Stimulated activated CD8-positive, alpha-beta memory T cell treated with anti-CD3 and anti-CD28 coated beads, Interleukin-7, amount 100 ng/mL, for 4 hours (primary cell): ENCODE measurements at regions not wholly inside any gene's neighbourhood (a gene's known extent, or its start where the extent isn't known, plus 50 kb on each side); places are given as distances from the start of the nearest gene placed in this dataset.
"Not testable (repeated sequence)": the region's sequence is repeated elsewhere in the genome, so short reads cannot be mapped to it uniquely, and the experiment has no call there.

Experiments used
- DNase-seq, 2 donors: peaks; one replicate each; pipeline ENCODE4 v3.0.0-alpha.2; 2020; ENCODE audit warnings: low read depth in 2 of 2

DNA sequence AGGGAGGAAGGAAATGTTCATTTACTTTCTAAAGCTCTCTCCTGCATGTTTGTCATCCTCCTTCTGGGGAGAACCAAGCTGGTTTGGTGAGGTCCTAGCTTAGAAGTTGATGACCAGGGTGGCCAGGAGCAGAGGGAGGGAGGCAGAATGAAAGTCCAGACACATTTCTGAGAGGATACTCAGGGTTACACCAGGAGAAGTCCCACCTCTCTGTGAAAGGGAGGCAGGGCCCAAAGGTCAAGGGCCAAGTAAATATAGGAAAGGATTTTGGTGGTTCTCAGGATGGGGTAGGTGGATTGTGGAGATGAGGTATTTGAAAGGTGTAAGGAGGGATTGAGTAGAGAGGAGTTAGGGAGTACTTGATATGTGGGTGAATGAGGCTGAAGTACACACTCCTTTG is 58.0 kb upstream of the FBXO11 start:
- DNase-seq, result no peak

- no peak for DNase-seq
Measured at GRCh38 chr2:47964722-47965434, 58.6 kb upstream of the FBXO11 start.

- DNase-seq, result not testable (repeated sequence)
Measured at GRCh38 chr2:47976728-47977127, 70.4 kb upstream of the FBXO11 start.

- no peak for DNase-seq
Measured at GRCh38 chr2:47984041-47984440, 77.7 kb upstream of the FBXO11 start.

DNA sequence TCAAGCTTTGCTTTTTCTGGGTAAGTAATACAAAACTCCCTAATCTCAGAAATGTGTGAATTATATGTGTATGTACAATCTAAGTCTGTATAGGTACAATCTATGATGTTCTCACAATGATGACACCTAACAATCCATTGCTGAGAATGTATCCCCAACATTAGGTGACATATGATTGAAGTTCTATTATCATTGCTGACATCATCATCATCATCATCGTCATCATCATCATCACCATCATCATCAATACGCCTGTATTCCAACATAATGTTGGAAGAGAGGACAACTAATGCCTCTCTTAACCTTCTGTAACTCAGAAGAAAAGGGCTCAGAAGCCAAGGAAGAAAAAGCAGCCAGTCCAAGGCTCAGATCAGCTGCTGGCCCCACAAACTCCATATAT is 84.2 kb upstream of the FBXO11 start:
- no peak for DNase-seq

- no peak for DNase-seq
Measured at GRCh38 chr2:47992671-47993070, 86.4 kb upstream of the FBXO11 start.

- no peak for DNase-seq
Measured at GRCh38 chr2:47996808-47997207, 90.5 kb upstream of the FBXO11 start.

GRCh38 chr2:47999512-47999911 is 93.2 kb upstream of the FBXO11 start:
- DNase-seq, result no peak

DNA sequence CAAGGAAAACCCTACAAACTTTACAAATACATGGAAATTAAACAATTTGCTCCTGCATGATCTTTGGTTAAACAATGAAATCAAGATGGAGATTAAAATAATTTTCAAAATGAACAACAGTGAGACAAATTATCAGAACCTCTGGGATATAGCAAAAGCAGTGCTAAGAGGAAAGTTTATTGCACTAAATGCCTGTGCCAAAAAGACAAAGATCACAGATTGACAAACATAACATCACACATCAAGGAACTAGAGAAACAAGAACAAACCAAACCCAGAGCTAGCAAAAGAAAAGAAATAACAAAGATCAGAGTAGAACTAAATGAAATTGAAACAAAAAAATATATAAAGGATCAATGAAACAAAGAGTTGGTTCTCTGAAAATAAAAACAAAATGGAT is 95.2 kb upstream of the FBXO11 start:
- DNase-seq, result no peak

DNA sequence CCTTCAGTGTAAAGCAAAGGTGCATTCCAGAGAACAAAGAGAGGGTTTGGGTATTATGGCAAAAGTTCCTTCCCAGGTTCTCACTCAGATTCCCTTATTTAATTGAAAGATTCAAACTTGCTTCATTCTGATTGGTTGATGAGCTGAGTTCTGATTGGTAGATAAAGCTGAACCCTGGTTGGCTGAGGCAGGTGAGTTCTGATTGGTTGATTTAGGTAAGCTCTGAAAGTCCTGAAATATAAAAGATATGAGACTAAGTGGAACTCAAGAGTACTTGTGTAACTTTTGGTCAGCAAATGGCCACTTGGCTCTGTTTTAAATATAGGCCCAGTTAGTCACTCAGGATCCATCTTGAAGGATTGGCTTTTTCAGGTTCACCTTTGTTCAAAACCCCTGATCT is 99.8 kb upstream of the FBXO11 start:
- no peak for DNase-seq

DNA sequence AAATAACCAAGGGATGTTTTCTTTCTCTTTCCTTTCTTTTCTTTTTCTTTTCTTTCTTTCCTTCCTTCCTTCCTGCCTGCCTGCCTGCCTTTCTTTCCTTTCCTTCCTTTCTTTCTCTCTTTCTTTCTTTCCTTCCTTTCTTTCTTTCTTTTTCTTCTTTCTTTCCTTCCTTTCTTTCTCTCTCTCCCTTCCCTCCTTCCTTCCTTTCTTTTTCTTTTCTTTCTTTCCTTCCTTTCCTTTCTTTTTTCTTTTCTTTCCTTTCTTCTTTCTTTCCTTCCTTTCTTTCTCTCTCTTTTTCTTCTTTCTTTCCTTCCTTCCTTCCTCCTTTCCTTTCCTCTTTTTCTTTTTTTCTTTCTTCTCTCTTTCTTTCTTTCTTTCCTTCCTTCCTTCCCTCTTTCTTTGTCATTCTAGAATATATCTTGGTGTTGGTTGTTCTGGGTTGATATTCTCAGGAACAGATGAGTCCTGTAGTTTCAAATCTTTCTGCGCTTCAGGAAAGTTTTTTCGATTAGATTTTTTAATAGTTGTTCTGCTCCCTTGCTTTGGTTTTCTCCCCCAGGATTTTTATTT is 101.5 kb upstream of the FBXO11 start:
- no peak for DNase-seq

- no peak for DNase-seq
Measured at GRCh38 chr2:48009256-48009655, 103.0 kb upstream of the FBXO11 start.

DNA sequence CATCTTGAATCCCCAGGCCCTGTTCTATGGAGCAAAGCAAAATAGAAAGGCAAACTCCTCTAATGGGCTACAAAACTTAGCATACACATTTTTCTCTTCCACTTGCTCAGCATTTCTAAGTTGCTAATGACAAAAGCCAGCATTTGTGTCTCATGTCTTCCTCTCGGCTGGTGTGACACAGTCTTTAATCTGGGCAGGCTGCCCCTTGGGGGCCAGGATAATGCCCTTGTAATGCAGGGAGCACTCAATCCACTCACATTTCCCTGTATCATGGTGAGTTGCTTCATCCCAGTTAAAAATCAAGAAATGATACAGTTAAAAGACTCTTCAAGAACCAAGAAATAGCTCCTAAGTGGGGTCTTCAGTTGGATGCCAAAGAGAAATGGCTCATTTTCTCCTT is 109.1 kb upstream of the FBXO11 start:
- no peak for DNase-seq

- DNase-seq, result no peak
Measured at GRCh38 chr2:48016225-48017019, 110.1 kb upstream of the FBXO11 start.

- DNase-seq, result no peak
Measured at GRCh38 chr2:48017136-48017535, 110.8 kb upstream of the FBXO11 start.

DNA sequence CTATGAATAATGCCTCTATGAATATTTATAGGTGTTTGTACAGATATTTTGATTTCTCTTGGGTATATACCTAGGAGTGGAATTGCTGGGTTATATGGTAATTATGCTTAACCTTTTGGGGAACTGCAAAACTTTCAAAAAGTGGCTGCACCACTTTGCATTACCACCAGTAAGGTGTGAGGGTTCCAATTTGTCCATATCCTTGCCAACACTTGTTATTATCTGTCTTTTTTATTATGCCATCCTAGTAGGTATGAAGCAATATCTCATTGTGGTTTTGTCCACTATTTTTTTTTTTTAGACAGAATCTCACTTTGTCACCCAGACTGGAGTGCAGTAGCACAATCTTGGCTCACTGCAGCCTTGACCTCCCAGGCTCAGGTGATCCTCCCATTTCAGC is 112.2 kb upstream of the FBXO11 start:
- no peak for DNase-seq

- no peak for DNase-seq
Measured at GRCh38 chr2:48026865-48027264, 120.6 kb upstream of the FBXO11 start.

DNA sequence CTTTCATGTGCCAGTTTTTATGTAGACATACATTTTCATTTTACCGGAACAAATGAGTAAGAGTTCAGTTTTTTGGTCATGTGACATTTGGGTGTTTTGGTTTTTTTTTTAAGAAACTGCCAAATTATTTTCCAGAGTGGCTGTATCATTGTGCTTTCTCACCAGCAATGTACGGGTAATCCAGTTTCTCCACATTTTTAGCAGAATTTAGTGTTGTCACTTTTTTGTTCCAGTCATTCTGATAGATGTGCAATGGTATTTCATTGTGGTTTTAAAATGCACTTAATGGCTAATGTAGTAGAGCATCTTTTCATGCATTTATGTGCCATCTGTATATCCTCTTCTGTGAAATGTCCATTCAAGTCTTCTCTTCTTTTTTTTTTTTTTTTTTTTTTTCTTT is 126.5 kb upstream of the FBXO11 start:
- DNase-seq, result no peak

- DNase-seq, result no peak
Measured at GRCh38 chr2:48034295-48034694, 128.0 kb upstream of the FBXO11 start.

- DNase-seq, result no peak
Measured at GRCh38 chr2:48036312-48036711, 130.0 kb upstream of the FBXO11 start.

DNA sequence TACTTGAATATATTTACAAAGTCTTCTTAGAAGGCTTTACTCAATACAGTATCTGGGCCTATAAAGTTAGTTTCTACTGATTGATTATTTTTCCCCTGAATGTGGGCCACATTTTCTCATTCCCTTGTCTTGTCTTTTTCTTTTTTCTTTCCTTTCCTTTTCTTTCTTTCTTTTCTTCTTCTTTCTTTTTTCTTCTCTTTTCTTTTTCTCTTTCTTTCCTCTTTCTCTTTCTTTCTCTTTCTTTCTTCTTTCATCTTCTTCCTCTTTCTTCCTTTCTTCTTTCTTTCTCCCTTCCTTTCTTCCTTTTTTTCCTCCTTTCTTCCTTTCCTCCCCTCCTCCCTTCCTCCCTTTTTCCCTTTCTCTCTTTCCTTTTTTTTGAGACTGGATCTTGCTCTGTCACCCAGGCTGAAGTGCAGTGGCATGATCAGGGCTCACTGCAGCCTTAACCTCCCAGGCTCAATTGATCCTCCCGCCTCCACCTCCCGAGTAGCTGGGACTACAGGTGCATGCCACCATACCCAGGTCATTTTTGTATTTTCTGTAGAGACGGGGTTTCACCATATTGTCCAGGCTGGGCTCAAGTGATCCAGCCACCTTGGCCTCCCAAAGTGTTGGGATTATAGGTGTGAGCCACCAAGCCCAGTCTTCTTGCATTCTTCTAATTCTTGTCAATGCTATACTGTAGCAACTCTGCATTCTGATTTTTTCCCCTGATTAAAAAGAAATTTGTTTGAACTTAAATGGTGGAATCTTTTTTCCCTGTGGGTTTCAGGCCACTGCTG is 133.1 kb upstream of the FBXO11 start:
- DNase-seq, result no peak

- no peak for DNase-seq
Measured at GRCh38 chr2:48043131-48043700, 136.9 kb upstream of the FBXO11 start.
